MM.1S (cell line): ENCODE measurements at regions not wholly inside any gene's neighbourhood (a gene's known extent, or its start where the extent isn't known, plus 50 kb on each side); places are given as distances from the start of the nearest gene placed in this dataset.
"Not testable (repeated sequence)": the region's sequence is repeated elsewhere in the genome, so short reads cannot be mapped to it uniquely, and the experiment has no call there.

Source experiments
- DNase-seq: peaks from one replicate; pipeline ENCODE4 v3.0.0-alpha.2; 2015
- H2AFZ ChIP-seq: fragments of 300-600 bp; sonication (generic); 2 replicates; pipeline ENCODE4 v1.6.0; 2016; ENCODE audit warnings: antibody characterized with exemption, low read length
- H3F3A ChIP-seq: fragments of 300-600 bp; sonication (generic); 2 replicates; pipeline ENCODE4 v1.6.1; 2016; ENCODE audit warnings: mild to moderate bottlenecking, antibody characterized with exemption, low read length, moderate library complexity, mixed read lengths; ENCODE audit not compliant: insufficient read depth
- H3K27ac ChIP-seq: fragments of 300-600 bp; sonication (generic); 2 replicates; pipeline ENCODE4 v1.5.1; 2016; ENCODE audit warnings: mild to moderate bottlenecking, low read length
- H3K27me3 ChIP-seq: fragments of 300-600 bp; sonication (generic); replicated peaks from 2 replicates; pipeline ENCODE4 v1.6.0; 2016; ENCODE audit warnings: low read length; ENCODE audit not compliant: insufficient read depth
- H3K36me3 ChIP-seq: fragments of 300-600 bp; sonication (generic); replicated peaks from 2 replicates; pipeline ENCODE4 v1.6.1; 2016; ENCODE audit warnings: mild to moderate bottlenecking, low read length, mixed read lengths; ENCODE audit not compliant: insufficient read depth
- H3K4me1 ChIP-seq: fragments of 300-600 bp; sonication (generic); 2 replicates; pipeline ENCODE4 v1.6.1; 2016; ENCODE audit warnings: low read length, mixed read lengths
- H3K4me2 ChIP-seq: fragments of 300-600 bp; sonication (generic); 2 replicates; pipeline ENCODE4 v1.6.0; 2016; ENCODE audit warnings: low read depth, low read length
- H3K4me3 ChIP-seq: fragments of 300-600 bp; sonication (generic); 2 replicates; pipeline ENCODE4 v1.5.1; 2016; ENCODE audit warnings: low read length, mixed read lengths
- H3K79me2 ChIP-seq: fragments of 300-600 bp; sonication (generic); 2 replicates; pipeline ENCODE4 v1.6.1; 2016; ENCODE audit warnings: mixed run types, low read length, mixed read lengths
- H3K9ac ChIP-seq: fragments of 300-600 bp; sonication (generic); 2 replicates; pipeline ENCODE4 v1.6.1; 2016; ENCODE audit warnings: low read length, mixed read lengths
- H3K9me2 ChIP-seq: fragments of 300-600 bp; sonication (generic); replicated peaks from 2 replicates; pipeline ENCODE4 v1.6.1; 2016; ENCODE audit warnings: mild to moderate bottlenecking, low read length, mixed read lengths; ENCODE audit not compliant: insufficient read depth
- H3K9me3 ChIP-seq: fragments of 300-600 bp; sonication (generic); replicated peaks from 2 replicates; pipeline ENCODE4 v1.6.1; 2016; ENCODE audit warnings: mild to moderate bottlenecking, low read length, mixed read lengths; ENCODE audit not compliant: insufficient read depth
- H4K20me1 ChIP-seq: fragments of 300-600 bp; sonication (generic); 2 replicates; pipeline ENCODE4 v1.6.1; 2016; ENCODE audit warnings: mild to moderate bottlenecking, low read length, moderate library complexity, mixed read lengths; ENCODE audit not compliant: insufficient read depth
- EZH2 ChIP-seq: fragments of 300-600 bp; sonication (generic); optimal IDR thresholded peaks from 2 replicates; pipeline ENCODE3; 2017; ENCODE audit warnings: low read depth, mild to moderate bottlenecking, antibody characterized with exemption, low read length, mixed read lengths
- EZH2phosphoT487 ChIP-seq: fragments of 300-600 bp; sonication (generic); IDR thresholded peaks from 2 replicates; pipeline ENCODE4 v1.6.1; 2018; ENCODE audit warnings: antibody characterized with exemption, low read length
- TF ChIP-seq, protein P1 (sequence below): fragments of 300-600 bp; sonication (generic); IDR thresholded peaks from 2 replicates; pipeline ENCODE4 v1.5.1; 2016; ENCODE audit warnings: antibody characterized with exemption, low read length, mixed read lengths

DNA sequence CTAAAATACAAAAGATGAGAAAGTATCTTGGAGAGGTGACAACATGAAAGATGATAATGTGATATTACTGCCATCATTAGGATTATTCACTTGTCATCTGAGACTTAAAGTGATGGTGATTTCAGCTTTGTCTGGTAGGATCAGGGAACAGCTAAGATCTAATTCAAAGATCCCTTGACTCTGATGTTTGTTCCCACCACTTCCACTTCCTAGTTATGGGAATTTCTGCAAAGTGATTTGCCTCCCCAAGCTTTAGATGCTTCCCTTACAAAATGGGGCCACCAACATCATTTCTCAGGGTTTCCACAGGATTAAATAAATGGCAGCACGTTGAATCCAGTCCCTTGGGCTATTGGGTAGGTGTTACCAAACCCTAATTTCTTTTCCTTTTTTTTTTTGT lies 550.8 kb upstream of the CDH5 start:
- Histone ChIP-seq H4K20me1 (no peaks in the 10 kb centered on the region), H2AFZ (no peak overlapping the region), H3F3A (no peaks in the 10 kb centered on the region), H3K27me3 (no peaks in the 10 kb centered on the region), H3K4me3 (no peak overlapping the region), H3K4me2 (no peak overlapping the region), H3K27ac (no peak overlapping the region), H3K79me2 (no peaks in the 10 kb centered on the region), H3K9me2 (no peaks in the 10 kb centered on the region), H3K4me1 (peaks cover 12% of the 10 kb centered on the region), H3K9me3 (no peaks in the 10 kb centered on the region), H3K36me3 (no peaks in the 10 kb centered on the region), H3K9ac (no peak overlapping the region)
- no peak for DNase-seq
- TF ChIP-seq EZH2phosphoT487 (no peak), EZH2 (no peak)
- TF ChIP-seq, protein P1, sequence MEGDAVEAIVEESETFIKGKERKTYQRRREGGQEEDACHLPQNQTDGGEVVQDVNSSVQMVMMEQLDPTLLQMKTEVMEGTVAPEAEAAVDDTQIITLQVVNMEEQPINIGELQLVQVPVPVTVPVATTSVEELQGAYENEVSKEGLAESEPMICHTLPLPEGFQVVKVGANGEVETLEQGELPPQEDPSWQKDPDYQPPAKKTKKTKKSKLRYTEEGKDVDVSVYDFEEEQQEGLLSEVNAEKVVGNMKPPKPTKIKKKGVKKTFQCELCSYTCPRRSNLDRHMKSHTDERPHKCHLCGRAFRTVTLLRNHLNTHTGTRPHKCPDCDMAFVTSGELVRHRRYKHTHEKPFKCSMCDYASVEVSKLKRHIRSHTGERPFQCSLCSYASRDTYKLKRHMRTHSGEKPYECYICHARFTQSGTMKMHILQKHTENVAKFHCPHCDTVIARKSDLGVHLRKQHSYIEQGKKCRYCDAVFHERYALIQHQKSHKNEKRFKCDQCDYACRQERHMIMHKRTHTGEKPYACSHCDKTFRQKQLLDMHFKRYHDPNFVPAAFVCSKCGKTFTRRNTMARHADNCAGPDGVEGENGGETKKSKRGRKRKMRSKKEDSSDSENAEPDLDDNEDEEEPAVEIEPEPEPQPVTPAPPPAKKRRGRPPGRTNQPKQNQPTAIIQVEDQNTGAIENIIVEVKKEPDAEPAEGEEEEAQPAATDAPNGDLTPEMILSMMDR, result no peak

DNA sequence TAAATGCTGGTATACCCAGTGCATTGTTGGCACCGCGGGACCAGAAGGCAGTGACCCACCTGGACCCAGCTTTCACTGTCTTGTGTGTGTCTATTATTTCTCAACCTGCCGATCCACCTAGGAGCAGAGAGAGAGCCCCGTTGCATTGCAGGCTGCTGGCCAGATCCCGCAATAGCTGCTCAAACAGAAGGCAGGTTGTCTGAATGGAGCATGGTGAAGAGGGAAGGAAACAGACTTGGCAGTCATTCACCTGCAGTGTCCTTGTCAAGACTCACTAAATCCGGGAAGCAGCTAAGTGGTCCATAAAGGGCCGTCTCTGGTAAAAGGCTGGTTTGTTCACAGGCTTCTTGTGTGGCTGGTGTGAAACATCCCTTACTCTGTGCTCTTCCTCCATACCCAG lies 552.6 kb upstream of the CDH5 start:
- H2AFZ ChIP-seq, H3K9me3 ChIP-seq, H3K27me3 ChIP-seq, H4K20me1 ChIP-seq, H3K27ac ChIP-seq, H3K4me2 ChIP-seq, H3K4me3 ChIP-seq, H3K9ac ChIP-seq, H3K36me3 ChIP-seq, H3F3A ChIP-seq, H3K79me2 ChIP-seq, H3K9me2 ChIP-seq, DNase-seq: not testable (repeated sequence)
- peaks cover 12% of the 10 kb centered on the region for H3K4me1 ChIP-seq

DNA sequence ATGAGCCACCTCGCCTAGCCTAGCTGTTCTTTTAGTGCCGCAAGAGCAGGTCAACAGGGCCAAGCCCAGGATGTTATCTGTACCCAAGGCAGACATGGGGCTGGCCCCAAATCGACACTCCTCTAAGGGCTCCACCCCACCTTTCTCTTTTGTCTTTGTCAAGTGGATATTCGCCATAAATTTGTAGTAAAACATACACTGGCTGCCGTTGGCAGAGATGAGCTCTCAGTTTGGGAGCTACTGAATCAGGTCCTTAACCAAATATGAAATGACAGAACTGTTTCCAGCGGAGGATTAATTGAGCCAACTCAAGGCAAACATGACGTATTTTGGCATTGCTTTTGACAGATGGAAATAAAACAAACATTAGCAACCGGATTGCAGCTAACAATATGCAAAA lies 556.9 kb upstream of the CDH5 start:
- Histone ChIP-seq H3K27me3 (no peaks in the 10 kb centered on the region), H3K4me1 (no peaks in the 10 kb centered on the region), H3F3A (no peaks in the 10 kb centered on the region), H3K9ac (no peak overlapping the region), H3K9me2 (no peaks in the 10 kb centered on the region), H3K79me2 (no peaks in the 10 kb centered on the region), H4K20me1 (no peaks in the 10 kb centered on the region), H3K4me2 (no peak overlapping the region), H3K27ac (no peak overlapping the region), H2AFZ (no peak overlapping the region), H3K9me3 (no peaks in the 10 kb centered on the region), H3K36me3 (no peaks in the 10 kb centered on the region), H3K4me3 (no peak overlapping the region)
- DNase-seq, result no peak
- TF ChIP-seq EZH2phosphoT487, result no peak
- TF ChIP-seq EZH2, result no peak
- TF ChIP-seq, protein P1, result no peak

DNA sequence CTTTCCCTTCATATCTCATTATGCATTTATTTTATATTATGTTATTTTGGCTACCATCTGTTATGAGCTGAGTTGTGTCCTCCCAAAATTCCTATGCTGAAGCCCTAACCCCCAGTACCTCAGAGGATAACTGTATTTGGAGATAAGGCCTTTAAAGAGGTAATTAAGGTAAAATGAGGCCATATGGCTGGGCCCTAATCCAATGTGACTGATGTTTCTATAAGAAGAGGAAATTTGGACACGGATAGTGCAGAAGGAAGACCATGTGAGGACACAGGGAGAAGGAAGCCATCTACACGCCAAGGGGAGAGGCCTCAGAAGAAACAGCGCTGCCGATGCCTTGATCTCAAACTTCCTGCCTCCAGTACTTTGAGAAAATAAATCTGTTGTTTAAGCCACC lies 557.7 kb upstream of the CDH5 start:
- Histone ChIP-seq H3K27ac (no peak overlapping the region), H3K4me3 (no peak overlapping the region), H3K4me1 (no peaks in the 10 kb centered on the region), H3K79me2 (no peaks in the 10 kb centered on the region), H3K9me3 (no peaks in the 10 kb centered on the region), H4K20me1 (no peaks in the 10 kb centered on the region), H2AFZ (no peak overlapping the region), H3K9me2 (no peaks in the 10 kb centered on the region), H3F3A (no peaks in the 10 kb centered on the region), H3K36me3 (no peaks in the 10 kb centered on the region), H3K4me2 (no peak overlapping the region), H3K9ac (no peak overlapping the region), H3K27me3 (no peaks in the 10 kb centered on the region)
- DNase-seq, result no peak
- TF ChIP-seq EZH2phosphoT487 (no peak), EZH2 (no peak)
- TF ChIP-seq, protein P1, result no peak
